Endothelial cell of umbilical vein (primary cell): ENCODE measurements at regions not wholly inside any gene's neighbourhood (a gene's known extent, or its start where the extent isn't known, plus 50 kb on each side); places are given as distances from the start of the nearest gene placed in this dataset.

Source experiments
- BruUV-seq: library from RNA; stranded (reverse); fragments of 400-500 nt; replicated peaks from 2 replicates; lab custom pipeline; 2021; lab: Mats Ljungman, UMichigan
- CTCF ChIA-PET: fragments of 300-600, 350-600 bp; sonication (Branson Sonifier 250); formaldehyde crosslinking; loops from one replicate; lab custom pipeline; 2021; ENCODE audit warnings: antibody characterized with exemption, inconsistent platforms; lab: Charles Lee
- POLR2A ChIA-PET: fragments of 300-600, 350-600 bp; sonication (Branson Sonifier 250); formaldehyde crosslinking; loops from one replicate; lab custom pipeline; 2021; ENCODE audit warnings: antibody characterized with exemption, inconsistent platforms; lab: Charles Lee
- DNase-seq: peaks from one replicate; pipeline ENCODE4 v3.0.0-alpha.2; 2011; ENCODE audit warnings: low read depth, low spot score
- FAIRE-seq: peaks from 2 replicates; lab custom pipeline; 2011; peaks lifted over from hg19 to GRCh38; lab: Jason Lieb, UNC
- H2AFZ ChIP-seq: 2 replicates; pipeline ENCODE4 v1.6.0; 2012; ENCODE audit warnings: low read depth, low read length, control low read depth, inconsistent platforms
- H3K27ac ChIP-seq: 2 replicates; pipeline ENCODE4 v1.5.1; 2011; ENCODE audit warnings: low read depth, mild to moderate bottlenecking, control low read depth, low read length, moderate library complexity; ENCODE audit not compliant: insufficient read depth
- H3K27me3 ChIP-seq, 2 experiments: 2 replicates each; pipeline versions ENCODE4 v1.6.0 to v1.6.1; 2011; ENCODE audit warnings: low read length in 2 of 2, mixed read lengths in 1 of 2; ENCODE audit not compliant: control insufficient read depth in 2 of 2, insufficient read depth in 2 of 2
- H3K36me3 ChIP-seq, 2 experiments: 2 replicates in 1 of 2; 3 replicates in 1 of 2; pipeline ENCODE4 v1.5.1; 2011; ENCODE audit warnings: low read length in 2 of 2, mild to moderate bottlenecking in 1 of 2, moderate library complexity in 1 of 2; ENCODE audit not compliant: control insufficient read depth in 2 of 2, insufficient read depth in 2 of 2; ENCODE audit errors: extremely low read depth in 1 of 2
- H3K4me1 ChIP-seq: 3 replicates; pipeline ENCODE4 v1.5.1; 2011; ENCODE audit warnings: mild to moderate bottlenecking, low read length; ENCODE audit not compliant: control insufficient read depth, insufficient read depth; ENCODE audit errors: extremely low read depth
- H3K4me2 ChIP-seq: 2 replicates; pipeline ENCODE4 v1.6.1; 2011; ENCODE audit warnings: low read length, control low read depth, mixed read lengths; ENCODE audit not compliant: insufficient read depth
- H3K4me3 ChIP-seq, 3 experiments: fragments of 200-600 bp in 1 of 3; sonication (generic), shearing (Covaris generic) in 1 of 3; replicated peaks in 1 of 3; 2 replicates each; pipeline ENCODE4 v1.5.1; 2011 to 2016; ENCODE audit warnings: control low read depth in 3 of 3, low read length in 3 of 3, mild to moderate bottlenecking in 2 of 3, inconsistent platforms in 1 of 3, low read depth in 1 of 3, moderate library complexity in 1 of 3; ENCODE audit not compliant: insufficient read depth in 1 of 3
- H3K79me2 ChIP-seq: 2 replicates; pipeline ENCODE4 v1.6.0; 2012; ENCODE audit warnings: low read length, inconsistent platforms; ENCODE audit not compliant: control insufficient read depth, insufficient read depth
- H3K9ac ChIP-seq: replicated peaks from 2 replicates; pipeline ENCODE3; 2011; ENCODE audit warnings: low read length, control low read depth; ENCODE audit not compliant: insufficient read depth; ENCODE audit errors: extremely low read depth
- H3K9me1 ChIP-seq: replicated peaks from 3 replicates; pipeline ENCODE4 v1.6.0; 2011; ENCODE audit warnings: mild to moderate bottlenecking, low read length; ENCODE audit not compliant: control insufficient read depth, insufficient read depth; ENCODE audit errors: extremely low read depth
- H3K9me3 ChIP-seq: replicated peaks from 2 replicates; pipeline ENCODE4 v1.5.1; 2012; ENCODE audit warnings: low read length, inconsistent platforms; ENCODE audit not compliant: control insufficient read depth, insufficient read depth
- H4K20me1 ChIP-seq: replicated peaks from 2 replicates; pipeline ENCODE3; 2011; ENCODE audit warnings: mild to moderate bottlenecking, low read length; ENCODE audit not compliant: control insufficient read depth, insufficient read depth; ENCODE audit errors: extremely low read depth
- EZH2 ChIP-seq: IDR thresholded peaks from 2 replicates; pipeline ENCODE4 v1.6.1; 2012; ENCODE audit warnings: borderline replicate concordance, low read depth, mild to moderate bottlenecking, moderate library complexity, low read length, inconsistent platforms; ENCODE audit not compliant: severe bottlenecking
- FOS ChIP-seq: IDR thresholded peaks from 2 replicates; pipeline ENCODE4 v1.6.1; 2011; ENCODE audit warnings: mild to moderate bottlenecking, low read length, moderate library complexity, borderline replicate concordance; ENCODE audit not compliant: insufficient read depth
- GATA2 ChIP-seq: IDR thresholded peaks from 2 replicates; pipeline ENCODE4 v1.7.0; 2011; ENCODE audit warnings: low read depth, mild to moderate bottlenecking, moderate library complexity, mixed read lengths, low read length; ENCODE audit not compliant: insufficient read length, insufficient read depth
- JUN ChIP-seq: IDR thresholded peaks from 2 replicates; pipeline ENCODE4 v1.6.1; 2011; ENCODE audit warnings: borderline replicate concordance, low read depth; ENCODE audit not compliant: insufficient read length, insufficient read depth
- MYC ChIP-seq: IDR thresholded peaks from one replicate; pipeline ENCODE4 v1.6.1; 2011; ENCODE audit warnings: mild to moderate bottlenecking, low read depth, low read length
- POLR2A ChIP-seq: IDR thresholded peaks from 2 replicates; pipeline ENCODE4 v1.6.1; 2012; ENCODE audit warnings: low read depth, mild to moderate bottlenecking, control low read depth, low read length
- POLR2AphosphoS5 ChIP-seq: IDR thresholded peaks from 2 replicates; pipeline ENCODE4 v1.6.1; 2012; ENCODE audit warnings: low read depth, mild to moderate bottlenecking, control low read depth, low read length, moderate library complexity; ENCODE audit not compliant: insufficient read depth
- dilution Hi-C: fragments of 300-500 bp; cut with MboI; formaldehyde crosslinking; loops from one replicate; pipeline ENCODE4 v1.15.0; 2019; ENCODE audit warnings: low sequenced_read_pairs; ENCODE audit not compliant: extremely low pct_ligation_motif_present
- intact Hi-C: fragments of 100-400 bp; cut with micrococcal nuclease; formaldehyde crosslinking; loops from one replicate; pipeline ENCODE4 v1.10.0; 2022
- TF ChIP-seq, protein P1 (sequence below), 2 donors: IDR thresholded peaks; 1 replicate in 1 of 2; 2 replicates in 1 of 2; pipeline ENCODE4 v1.5.1; 2011; ENCODE audit warnings: low read length in 2 of 2, mild to moderate bottlenecking in 2 of 2, moderate library complexity in 2 of 2, control low read depth in 1 of 2, inconsistent platforms in 1 of 2, low read depth in 1 of 2; ENCODE audit not compliant: insufficient read depth in 1 of 2; ENCODE audit errors: extremely low read depth in 1 of 2
- TF ChIP-seq, protein P2 (sequence below): IDR thresholded peaks from 2 replicates; pipeline ENCODE4 v1.6.1; 2011; ENCODE audit not compliant: insufficient read depth, insufficient read length

DNA sequence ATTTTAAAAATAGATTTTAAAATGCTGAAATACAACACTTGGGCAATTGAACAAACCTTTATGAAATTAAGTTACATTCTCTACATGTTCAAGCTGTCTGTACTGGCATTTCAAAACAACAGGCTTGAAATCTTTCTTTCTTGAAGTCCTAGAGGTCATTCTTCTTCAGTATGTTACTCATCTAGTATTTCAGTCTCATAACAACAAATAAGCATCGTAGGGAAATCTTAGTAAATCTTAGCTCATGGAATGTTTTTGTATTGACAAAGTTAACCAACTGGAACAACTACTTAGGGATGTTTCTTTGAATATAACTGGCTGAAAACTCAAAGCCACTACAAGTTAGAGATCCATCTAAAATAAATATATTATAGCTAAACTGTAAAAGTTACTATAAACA, 96.6 kb downstream of the KIF2B start:
- H3K36me3 ChIP-seq: no peaks in the 10 kb centered on the region
- TF ChIP-seq MYC (no peak), FOS (no peak), GATA2 (no peak)
- peaks cover 3% of the 10 kb centered on the region for H3K9me3 ChIP-seq
- no peak overlapping the region for H3K4me2 ChIP-seq
- DNase-seq: no peak
- intact Hi-C loops (no loop called here), dilution Hi-C loops (no loop called here)
- no peak for FAIRE-seq
- BruUV-seq: no TSS peak
- no peaks in the 10 kb centered on the region for H3K4me1 ChIP-seq
- H3K27me3 ChIP-seq: no peaks in the 10 kb centered on the region
- ChIA-PET CTCF (no interaction called here), POLR2A (no interaction called here)
- no peak overlapping the region for H3K27ac ChIP-seq
- H2AFZ ChIP-seq: no peak overlapping the region
- no peaks in the 10 kb centered on the region for H3K79me2 ChIP-seq
- no peaks in the 10 kb centered on the region for H3K9me1 ChIP-seq
- no peaks in the 10 kb centered on the region for H4K20me1 ChIP-seq
- H3K9ac ChIP-seq: no peak overlapping the region
- no peak overlapping the region for H3K4me3 ChIP-seq

DNA sequence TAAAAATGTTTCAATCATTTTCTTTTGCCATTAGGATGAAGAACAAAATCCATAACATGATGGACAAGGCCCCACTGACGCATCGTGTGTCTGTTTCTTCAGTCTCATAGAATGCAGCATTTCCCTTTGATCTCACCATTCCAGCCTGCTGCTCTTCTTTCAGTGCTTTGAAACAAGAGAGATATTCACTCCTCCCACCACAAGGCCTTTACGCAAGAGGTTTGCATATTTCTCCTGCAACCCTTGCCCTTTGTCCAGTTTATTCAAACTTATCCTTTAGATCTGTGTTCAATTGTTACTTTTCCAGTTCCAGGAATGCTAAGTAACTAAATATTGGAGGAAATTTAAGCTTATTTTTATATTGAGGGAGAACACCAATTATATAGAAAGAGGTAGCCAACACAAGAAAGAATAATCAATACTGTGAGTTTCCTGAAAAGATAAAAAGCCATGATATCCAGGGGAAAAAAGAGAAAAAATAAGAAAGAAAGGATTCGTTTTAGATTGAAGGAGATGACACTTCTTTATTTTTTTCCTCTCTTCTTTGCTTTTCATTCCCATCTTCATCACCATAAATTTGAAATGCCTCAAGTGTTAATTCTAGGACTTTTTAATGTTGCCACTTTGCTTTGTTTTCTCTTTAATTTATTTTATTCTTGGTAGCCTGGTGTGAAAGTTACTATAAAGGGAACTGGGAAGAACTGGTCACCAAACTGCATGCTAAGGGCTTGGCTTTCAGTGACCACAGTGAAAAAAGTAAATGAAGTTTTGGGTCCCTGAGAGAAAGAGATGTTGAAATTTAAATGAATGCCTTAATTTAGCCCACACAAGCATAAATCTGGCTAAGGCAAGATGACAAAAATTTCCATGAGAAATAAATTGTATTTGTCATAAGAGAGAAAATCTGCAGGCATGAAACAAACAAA, 102.1 kb downstream of the KIF2B start:
- Histone ChIP-seq H3K27ac (no peak overlapping the region), H3K27me3 (no peaks in the 10 kb centered on the region), H4K20me1 (no peaks in the 10 kb centered on the region), H3K79me2 (no peaks in the 10 kb centered on the region), H3K4me1 (no peaks in the 10 kb centered on the region), H3K36me3 (no peaks in the 10 kb centered on the region), H3K9me3 (peaks cover 5% of the 10 kb centered on the region), H3K4me3 (no peak overlapping the region), H3K4me2 (no peak overlapping the region), H3K9me1 (no peaks in the 10 kb centered on the region), H2AFZ (no peak overlapping the region), H3K9ac (no peak overlapping the region)
- DNase-seq (no peak), FAIRE-seq (no peak)
- dilution Hi-C loops: no loop called here
- ChIA-PET POLR2A (no interaction called here), CTCF (no interaction called here)
- no TSS peak for BruUV-seq
- intact Hi-C loops: no loop called here
- no peak for TF ChIP-seq GATA2
- TF ChIP-seq, protein P1, sequence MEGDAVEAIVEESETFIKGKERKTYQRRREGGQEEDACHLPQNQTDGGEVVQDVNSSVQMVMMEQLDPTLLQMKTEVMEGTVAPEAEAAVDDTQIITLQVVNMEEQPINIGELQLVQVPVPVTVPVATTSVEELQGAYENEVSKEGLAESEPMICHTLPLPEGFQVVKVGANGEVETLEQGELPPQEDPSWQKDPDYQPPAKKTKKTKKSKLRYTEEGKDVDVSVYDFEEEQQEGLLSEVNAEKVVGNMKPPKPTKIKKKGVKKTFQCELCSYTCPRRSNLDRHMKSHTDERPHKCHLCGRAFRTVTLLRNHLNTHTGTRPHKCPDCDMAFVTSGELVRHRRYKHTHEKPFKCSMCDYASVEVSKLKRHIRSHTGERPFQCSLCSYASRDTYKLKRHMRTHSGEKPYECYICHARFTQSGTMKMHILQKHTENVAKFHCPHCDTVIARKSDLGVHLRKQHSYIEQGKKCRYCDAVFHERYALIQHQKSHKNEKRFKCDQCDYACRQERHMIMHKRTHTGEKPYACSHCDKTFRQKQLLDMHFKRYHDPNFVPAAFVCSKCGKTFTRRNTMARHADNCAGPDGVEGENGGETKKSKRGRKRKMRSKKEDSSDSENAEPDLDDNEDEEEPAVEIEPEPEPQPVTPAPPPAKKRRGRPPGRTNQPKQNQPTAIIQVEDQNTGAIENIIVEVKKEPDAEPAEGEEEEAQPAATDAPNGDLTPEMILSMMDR (IDR thresholded peaks at IDR 0.05; ENCODE audit: extremely low read depth in 1 of 2, insufficient read depth in 1 of 2, low read depth in 1 of 2, low read length in 2 of 2): no peak
- no peak for TF ChIP-seq MYC
- no peak for TF ChIP-seq FOS
- no peak for TF ChIP-seq EZH2
- TF ChIP-seq JUN: no peak
- TF ChIP-seq, protein P2, sequence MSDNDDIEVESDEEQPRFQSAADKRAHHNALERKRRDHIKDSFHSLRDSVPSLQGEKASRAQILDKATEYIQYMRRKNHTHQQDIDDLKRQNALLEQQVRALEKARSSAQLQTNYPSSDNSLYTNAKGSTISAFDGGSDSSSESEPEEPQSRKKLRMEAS: no peak
- no peak for TF ChIP-seq POLR2A
- no peak for TF ChIP-seq POLR2AphosphoS5
